Breast epithelium (tissue), 3 donors: ENCODE measurements at regions not wholly inside any gene's neighbourhood (a gene's known extent, or its start where the extent isn't known, plus 50 kb on each side); places are given as distances from the start of the nearest gene placed in this dataset.

Experiments
- CTCF ChIP-seq, 3 donors: fragments of 450-650 bp; IDR thresholded peaks; one replicate each; pipeline ENCODE4 v1.5.1; 2016 to 2017; ENCODE audit warnings: antibody characterized with exemption in 3 of 3, mild to moderate bottlenecking in 3 of 3, moderate library complexity in 3 of 3
- POLR2A ChIP-seq: fragments of 450-650 bp; IDR thresholded peaks from one replicate; pipeline ENCODE4 v1.6.1; 2016; ENCODE audit warnings: antibody characterized with exemption, mild to moderate bottlenecking, moderate library complexity
- POLR2AphosphoS5 ChIP-seq, 3 donors: sonication (generic); formaldehyde crosslinking; IDR thresholded peaks; one replicate each; pipeline ENCODE4 v1.6.1; 2017; ENCODE audit warnings: antibody characterized with exemption in 3 of 3

- no peak for TF ChIP-seq CTCF (IDR thresholded peaks at IDR 0.05)
- TF ChIP-seq POLR2AphosphoS5 (IDR thresholded peaks at IDR 0.05) = no peak
- TF ChIP-seq POLR2A = no peak
These were observed 315.4 kb upstream of the CHST9 start for GRCh38 chr18:27500531-27500930.
